Peyer's patch (tissue), 4 donors: ENCODE measurements at regions not wholly inside any gene's neighbourhood (a gene's known extent, or its start where the extent isn't known, plus 50 kb on each side); places are given as distances from the start of the nearest gene placed in this dataset.

Source experiments
- CTCF ChIP-seq, 6 experiments: fragments of 450-650 bp in 4 of 6; fragments of 200-600 bp in 2 of 6; sonication (generic) in 1 of 6; IDR thresholded peaks; one replicate each; pipeline ENCODE4 v1.5.1; 2017 to 2019; ENCODE audit warnings: antibody characterized with exemption in 6 of 6, mild to moderate bottlenecking in 3 of 6, moderate library complexity in 1 of 6
- POLR2A ChIP-seq, 2 donors: fragments of 450-650 bp; IDR thresholded peaks; one replicate each; pipeline ENCODE4 v1.5.1; 2017; ENCODE audit warnings: antibody characterized with exemption in 2 of 2, mild to moderate bottlenecking in 2 of 2, moderate library complexity in 2 of 2

- no peak for TF ChIP-seq CTCF (IDR thresholded peaks at IDR 0.05)
- no peak for TF ChIP-seq POLR2A (IDR thresholded peaks at IDR 0.05)
Observed at GRCh38 chr4:84417997-84418709, 80.9 kb downstream of the NKX6-1 start.
